ENCODE measurements at regions not wholly inside any gene's neighbourhood (a gene's known extent, or its start where the extent isn't known, plus 50 kb on each side); places are given as distances from the start of the nearest gene placed in this dataset.
"Not testable (repeated sequence)": the region's sequence is repeated elsewhere in the genome, so short reads cannot be mapped to it uniquely, and the experiment has no call there.

DNA sequence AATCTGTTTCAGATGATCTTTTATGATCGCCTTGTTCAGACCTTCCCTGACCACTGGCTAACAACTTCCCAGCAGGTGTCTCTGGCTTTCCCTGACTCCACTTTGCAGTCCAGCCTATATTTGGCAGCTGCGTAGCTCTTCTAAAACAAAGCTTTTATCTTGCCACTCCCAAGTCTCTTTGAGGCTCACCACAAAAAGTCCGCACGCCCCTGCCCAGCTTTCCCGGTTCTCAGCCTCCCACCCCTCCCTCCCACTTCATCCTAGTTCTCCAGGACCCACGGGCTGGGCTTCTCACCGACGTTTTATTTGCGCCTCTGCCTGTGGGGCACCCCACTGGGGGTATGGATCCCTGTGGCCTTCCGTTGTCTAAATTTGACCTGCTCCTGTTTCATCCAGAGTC is 58.9 kb upstream of the USP6NL start:
- H3K4me3 ChIP-seq = no peak overlapping the region
- DNase-seq = no peak
- intact Hi-C loops (cut with DNase I) = no loop called here
- 67 to 69% (median 68%) methylated on average over 10 of the region's 10 CpGs for WGBS, 3 donors
- ATAC-seq = no peak
- H3K36me3 ChIP-seq (ENCODE audit: insufficient read depth in 1 of 2, low read depth in 1 of 2) = no peaks in the 10 kb centered on the region
- no peak overlapping the region for H3K27ac ChIP-seq
- TF ChIP-seq, protein P1, sequence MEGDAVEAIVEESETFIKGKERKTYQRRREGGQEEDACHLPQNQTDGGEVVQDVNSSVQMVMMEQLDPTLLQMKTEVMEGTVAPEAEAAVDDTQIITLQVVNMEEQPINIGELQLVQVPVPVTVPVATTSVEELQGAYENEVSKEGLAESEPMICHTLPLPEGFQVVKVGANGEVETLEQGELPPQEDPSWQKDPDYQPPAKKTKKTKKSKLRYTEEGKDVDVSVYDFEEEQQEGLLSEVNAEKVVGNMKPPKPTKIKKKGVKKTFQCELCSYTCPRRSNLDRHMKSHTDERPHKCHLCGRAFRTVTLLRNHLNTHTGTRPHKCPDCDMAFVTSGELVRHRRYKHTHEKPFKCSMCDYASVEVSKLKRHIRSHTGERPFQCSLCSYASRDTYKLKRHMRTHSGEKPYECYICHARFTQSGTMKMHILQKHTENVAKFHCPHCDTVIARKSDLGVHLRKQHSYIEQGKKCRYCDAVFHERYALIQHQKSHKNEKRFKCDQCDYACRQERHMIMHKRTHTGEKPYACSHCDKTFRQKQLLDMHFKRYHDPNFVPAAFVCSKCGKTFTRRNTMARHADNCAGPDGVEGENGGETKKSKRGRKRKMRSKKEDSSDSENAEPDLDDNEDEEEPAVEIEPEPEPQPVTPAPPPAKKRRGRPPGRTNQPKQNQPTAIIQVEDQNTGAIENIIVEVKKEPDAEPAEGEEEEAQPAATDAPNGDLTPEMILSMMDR (IDR thresholded peaks at IDR 0.05) = no peak
- H3K4me1 ChIP-seq = no peaks in the 10 kb centered on the region
- H3K27me3 ChIP-seq (ENCODE audit: insufficient read depth in 3 of 3, low read length in 2 of 3) = no peaks in the 10 kb centered on the region
- H3K9me3 ChIP-seq = no peaks in the 10 kb centered on the region

DNA sequence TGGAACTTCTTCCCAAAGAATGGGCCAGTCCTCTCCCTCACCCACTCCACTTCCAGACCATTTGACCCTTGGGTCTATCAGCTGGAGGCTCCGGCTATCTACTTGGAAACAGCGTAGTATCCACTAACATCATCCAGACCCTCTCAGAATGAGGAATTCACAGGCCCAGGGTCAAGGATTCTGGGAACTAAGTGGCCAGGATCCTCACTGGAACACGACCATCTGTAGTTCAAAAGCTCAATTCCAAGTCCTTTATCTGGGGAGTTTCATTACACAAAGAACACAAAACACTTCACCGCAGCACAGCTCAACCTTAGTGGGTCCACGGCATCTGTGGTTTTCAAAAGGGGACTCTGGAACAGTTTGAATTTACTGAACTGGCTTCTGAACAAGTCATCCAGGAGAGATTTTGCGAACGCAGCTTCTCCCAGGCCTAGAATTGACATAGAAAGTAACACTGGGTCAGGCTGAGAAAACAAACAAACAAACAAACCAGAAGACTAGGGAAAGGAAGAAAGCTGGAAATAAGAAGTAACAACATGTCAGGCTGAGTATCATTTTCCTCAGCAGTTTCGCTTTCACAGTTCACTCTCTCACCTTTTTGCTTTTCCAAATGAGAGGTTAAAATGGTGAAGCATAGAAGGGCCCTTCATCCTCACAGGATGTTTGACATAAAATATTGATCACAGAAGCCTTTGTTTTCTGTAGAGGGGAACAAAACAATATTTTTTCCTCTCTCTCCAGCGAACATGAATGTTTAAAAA is 57.6 kb upstream of the USP6NL start:
- DNase-seq = no peak
- TF ChIP-seq, protein P1 (IDR thresholded peaks at IDR 0.05) = no peak
- Histone ChIP-seq H3K36me3 (ENCODE audit: insufficient read depth in 1 of 2, low read depth in 1 of 2) (no peaks in the 10 kb centered on the region), H3K4me3 (no peak overlapping the region), H3K27ac (no peak overlapping the region), H3K4me1 (no peaks in the 10 kb centered on the region), H3K9me3 (no peaks in the 10 kb centered on the region), H3K27me3 (ENCODE audit: insufficient read depth in 3 of 3, low read length in 2 of 3) (no peaks in the 10 kb centered on the region)
- intact Hi-C loops (cut with DNase I) = no loop called here
- WGBS, 3 donors = 74 to 76% (median 75%) methylated on average over 9 of the region's 9 CpGs
- ATAC-seq = no peak

DNA sequence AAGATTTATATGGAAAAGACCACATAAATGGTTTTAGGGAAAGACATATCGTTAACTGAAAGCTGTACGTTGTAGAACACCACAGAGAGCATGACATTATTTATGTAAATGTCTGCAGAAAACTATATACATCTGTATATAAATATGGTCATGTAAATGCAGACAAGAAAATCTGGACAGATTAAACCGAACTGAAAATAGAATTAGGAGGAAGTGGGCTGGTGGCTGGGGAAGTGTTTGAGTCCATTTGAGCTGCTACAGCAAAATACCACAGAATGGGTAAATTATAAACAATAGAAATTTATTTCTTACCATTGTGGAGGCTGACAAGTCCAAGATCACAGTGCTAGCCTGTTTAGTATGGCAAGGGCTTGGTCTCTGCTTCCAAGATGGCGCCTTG is 56.3 kb upstream of the USP6NL start:
- no peaks in the 10 kb centered on the region for H3K9me3 ChIP-seq
- H3K4me3 ChIP-seq = no peak overlapping the region
- intact Hi-C loops (cut with DNase I) = no loop called here
- no peaks in the 10 kb centered on the region for H3K36me3 ChIP-seq (ENCODE audit: insufficient read depth in 1 of 2, low read depth in 1 of 2)
- DNase-seq (no peak), ATAC-seq (no peak)
- 86 to 93% (median 91%) methylated on average over 4 of the region's 4 CpGs for WGBS, 3 donors
- TF ChIP-seq, protein P1 (IDR thresholded peaks at IDR 0.05) = no peak
- H3K4me1 ChIP-seq = no peaks in the 10 kb centered on the region
- H3K27ac ChIP-seq = no peak overlapping the region
- no peaks in the 10 kb centered on the region for H3K27me3 ChIP-seq (ENCODE audit: insufficient read depth in 3 of 3, low read length in 2 of 3)

DNA sequence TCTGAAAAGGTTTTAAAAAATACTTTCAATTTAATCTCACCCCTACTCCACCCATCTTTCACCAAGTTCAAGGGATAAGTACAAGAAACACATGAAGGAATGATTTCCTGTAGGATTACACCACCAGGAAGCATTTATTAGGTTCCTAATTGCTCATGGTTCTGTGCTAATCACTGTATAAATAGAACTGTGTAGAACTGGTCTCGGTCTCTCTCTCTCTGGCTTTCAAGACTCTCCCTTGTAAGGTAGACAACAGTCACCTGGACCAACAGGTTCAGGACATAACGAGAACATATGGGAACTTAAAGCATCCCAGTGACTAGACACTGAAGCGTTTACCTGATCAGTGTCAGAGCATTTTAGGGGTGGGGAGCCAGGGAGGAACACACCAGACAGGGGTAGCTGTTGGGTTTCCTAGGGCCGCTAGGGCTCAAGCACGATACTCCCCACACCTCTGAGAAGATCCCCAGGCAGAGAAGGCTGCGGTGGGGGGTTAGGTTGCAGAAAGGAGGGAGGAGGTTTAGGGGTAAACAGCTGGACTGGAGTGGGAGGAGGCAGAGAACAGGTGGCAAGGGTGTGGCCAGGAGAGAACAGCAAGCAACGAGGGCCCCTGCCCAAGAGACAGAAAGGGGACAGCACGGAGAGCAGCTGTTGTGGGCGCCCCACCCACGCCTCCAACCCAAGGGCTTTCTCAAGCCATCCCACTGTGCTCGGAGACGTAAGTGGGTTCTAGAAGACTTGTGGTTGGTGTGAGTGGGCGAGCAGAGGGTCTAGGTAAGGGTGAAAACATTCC is 52.5 kb upstream of the USP6NL start:
- ATAC-seq (no peak), DNase-seq (no peak)
- intact Hi-C loops (cut with DNase I) = no loop called here
- H3K27me3 ChIP-seq (ENCODE audit: insufficient read depth in 3 of 3, low read length in 2 of 3) = no peaks in the 10 kb centered on the region
- no peak overlapping the region for H3K4me3 ChIP-seq
- H3K36me3 ChIP-seq (ENCODE audit: insufficient read depth in 1 of 2, low read depth in 1 of 2) = no peaks in the 10 kb centered on the region
- H3K4me1 ChIP-seq = no peaks in the 10 kb centered on the region
- WGBS, 3 donors = 69 to 78% (median 74%) methylated on average over 13 of the region's 13 CpGs
- H3K9me3 ChIP-seq = no peaks in the 10 kb centered on the region
- no peak overlapping the region for H3K27ac ChIP-seq
- TF ChIP-seq, protein P1 (IDR thresholded peaks at IDR 0.05) = no peak

DNA sequence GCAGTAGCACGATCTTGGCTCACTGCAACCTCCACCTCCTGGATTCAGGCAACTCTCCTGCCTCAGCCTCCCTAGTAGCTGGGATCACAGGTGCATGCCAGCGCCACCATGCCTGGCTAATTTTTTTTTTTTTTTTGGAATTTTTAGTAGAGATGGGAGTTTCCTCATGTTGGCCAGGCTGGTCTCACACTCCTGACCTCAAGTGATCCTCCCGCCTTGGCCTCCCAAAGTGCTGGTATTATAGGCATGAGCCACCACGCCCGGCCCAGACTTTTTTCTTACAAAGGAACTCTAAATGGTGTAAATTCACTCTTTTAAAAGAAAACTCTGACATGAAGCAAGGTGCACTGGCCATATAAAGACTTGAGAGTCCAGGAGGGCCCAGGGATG is 51.7 kb upstream of the USP6NL start:
- ATAC-seq; H3K27ac ChIP-seq; H3K9me3 ChIP-seq; H3K27me3 ChIP-seq (ENCODE audit: insufficient read depth in 3 of 3, low read length in 2 of 3); H3K4me1 ChIP-seq; intact Hi-C loops (cut with DNase I); H3K36me3 ChIP-seq (ENCODE audit: insufficient read depth in 1 of 2, low read depth in 1 of 2); DNase-seq; H3K4me3 ChIP-seq: not testable (repeated sequence)
- WGBS, 3 donors = 94 to 97% (median 97%) methylated on average over 5 of the region's 5 CpGs

All from psoas muscle (tissue), 7 donors.